GM19438 (cell line): ENCODE measurements at regions not wholly inside any gene's neighbourhood (a gene's known extent, or its start where the extent isn't known, plus 50 kb on each side); places are given as distances from the start of the nearest gene placed in this dataset.
"Not testable (repeated sequence)": the region's sequence is repeated elsewhere in the genome, so short reads cannot be mapped to it uniquely, and the experiment has no call there.

Experiments
- ATAC-seq: cut with Tn5 transposase; IDR thresholded peaks from one replicate; pipeline ENCODE4 v1.9.1; 2021; ENCODE audit warnings: low read depth; ENCODE audit not compliant: unreplicated experiment

- ATAC-seq: no peak
Observed at GRCh38 chr1:5738911-5739462, 253.2 kb downstream of the NPHP4 start.

GRCh38 chr1:5737081-5737480 lies 255.1 kb downstream of the NPHP4 start:
- no peak for ATAC-seq

GRCh38 chr1:5734996-5735395 lies 257.2 kb downstream of the NPHP4 start:
- ATAC-seq: no peak

GRCh38 chr1:5734414-5734813 lies 257.8 kb downstream of the NPHP4 start:
- no peak for ATAC-seq

DNA sequence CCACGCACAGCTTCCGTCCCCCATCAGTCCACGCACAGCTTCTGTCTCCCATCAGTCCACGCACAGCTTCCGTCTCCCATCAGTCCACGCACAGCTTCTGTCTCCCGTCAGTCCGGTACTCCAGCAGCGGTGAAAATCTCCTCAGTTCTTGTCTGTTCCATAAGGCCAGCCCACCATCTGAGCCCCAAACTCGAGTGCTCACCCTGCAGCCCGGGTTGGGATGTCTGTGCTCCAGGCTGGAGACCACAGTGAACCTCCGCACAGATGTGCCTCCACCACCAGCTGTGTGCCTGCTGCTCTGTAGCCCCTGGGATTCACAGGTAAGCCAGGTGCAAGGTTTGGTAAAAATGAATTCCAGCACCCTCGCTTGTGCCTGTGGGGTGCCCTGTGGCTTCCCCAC lies 258.6 kb downstream of the NPHP4 start:
- ATAC-seq: no peak

- no peak for ATAC-seq
Observed at GRCh38 chr1:5731110-5731423, 261.2 kb downstream of the NPHP4 start.

GRCh38 chr1:5730272-5731109 lies 261.7 kb downstream of the NPHP4 start:
- ATAC-seq: no peak

GRCh38 chr1:5729636-5730145 lies 262.5 kb downstream of the NPHP4 start:
- no peak for ATAC-seq

- ATAC-seq: no peak
Observed at GRCh38 chr1:5728663-5729355, 263.4 kb downstream of the NPHP4 start.

- no peak for ATAC-seq
Observed at GRCh38 chr1:5727871-5728643, 264.2 kb downstream of the NPHP4 start.

DNA sequence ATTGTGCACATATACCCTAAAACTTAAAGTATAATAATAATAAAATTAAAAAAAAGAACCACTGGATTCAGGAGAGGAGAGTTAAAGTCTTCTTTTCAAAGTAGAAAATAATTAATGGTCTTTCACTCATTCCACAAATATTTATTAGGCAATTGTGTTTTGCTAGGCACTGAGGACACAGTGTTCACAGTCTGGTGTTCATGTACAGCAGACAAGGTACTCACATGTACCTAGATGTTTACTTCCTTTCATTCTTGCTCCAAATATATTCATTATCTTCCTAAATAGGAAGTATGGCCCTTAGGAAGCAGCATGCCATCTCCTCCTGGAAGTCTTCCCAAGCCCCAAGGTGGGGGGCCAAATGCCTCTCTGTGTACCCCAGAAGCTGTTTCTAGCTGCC lies 265.0 kb downstream of the NPHP4 start:
- ATAC-seq: no peak

- ATAC-seq: not testable (repeated sequence)
Observed at GRCh38 chr1:5726586-5727184, 265.5 kb downstream of the NPHP4 start.

- no peak for ATAC-seq
Observed at GRCh38 chr1:5725855-5726585, 266.2 kb downstream of the NPHP4 start.

DNA sequence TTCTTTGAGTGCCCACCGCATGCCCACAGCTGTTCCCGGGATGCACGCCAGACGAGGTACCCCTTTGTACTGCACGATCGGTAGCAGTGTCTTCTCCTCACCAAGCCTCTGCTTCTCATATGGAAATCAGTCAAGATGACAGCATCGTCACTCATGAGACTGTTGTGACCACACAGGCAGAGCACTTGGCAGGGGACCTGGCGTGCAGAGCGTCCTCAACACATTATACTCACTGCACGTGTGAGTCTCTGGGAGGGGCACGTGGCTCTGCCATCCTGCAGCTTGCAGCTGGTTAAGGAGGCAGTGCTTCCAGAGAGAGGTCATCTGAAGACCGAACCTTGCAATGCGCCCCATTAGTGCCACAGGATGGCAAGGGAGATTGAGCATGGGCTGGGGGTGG lies 266.8 kb downstream of the NPHP4 start:
- no peak for ATAC-seq

GRCh38 chr1:5724847-5725246 lies 267.4 kb downstream of the NPHP4 start:
- no peak for ATAC-seq

DNA sequence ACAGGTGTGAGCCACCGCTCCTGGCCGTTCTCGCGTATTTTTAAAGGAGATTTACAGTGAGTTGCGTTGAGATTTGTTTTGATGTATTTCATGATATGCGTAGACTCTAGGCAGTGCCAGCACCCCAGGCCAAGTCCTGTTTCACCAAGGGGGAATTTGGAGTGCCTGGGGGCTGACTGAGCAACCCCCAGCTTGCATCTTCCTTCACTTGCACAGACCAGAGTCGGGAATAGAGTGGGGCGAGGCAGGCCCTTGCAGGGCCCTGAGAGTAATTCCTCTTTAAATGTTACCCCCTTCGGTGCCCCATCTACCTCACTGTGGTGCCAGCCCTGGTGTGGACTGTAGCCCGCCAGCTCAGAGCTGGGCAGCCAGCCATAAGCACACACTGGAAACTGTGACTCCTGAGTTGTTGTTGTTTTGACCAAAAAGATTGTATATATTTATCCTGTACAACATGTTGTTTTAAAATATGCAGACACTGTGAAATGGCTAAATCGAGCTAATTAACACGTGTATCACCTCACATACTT lies 269.5 kb downstream of the NPHP4 start:
- no peak for ATAC-seq

DNA sequence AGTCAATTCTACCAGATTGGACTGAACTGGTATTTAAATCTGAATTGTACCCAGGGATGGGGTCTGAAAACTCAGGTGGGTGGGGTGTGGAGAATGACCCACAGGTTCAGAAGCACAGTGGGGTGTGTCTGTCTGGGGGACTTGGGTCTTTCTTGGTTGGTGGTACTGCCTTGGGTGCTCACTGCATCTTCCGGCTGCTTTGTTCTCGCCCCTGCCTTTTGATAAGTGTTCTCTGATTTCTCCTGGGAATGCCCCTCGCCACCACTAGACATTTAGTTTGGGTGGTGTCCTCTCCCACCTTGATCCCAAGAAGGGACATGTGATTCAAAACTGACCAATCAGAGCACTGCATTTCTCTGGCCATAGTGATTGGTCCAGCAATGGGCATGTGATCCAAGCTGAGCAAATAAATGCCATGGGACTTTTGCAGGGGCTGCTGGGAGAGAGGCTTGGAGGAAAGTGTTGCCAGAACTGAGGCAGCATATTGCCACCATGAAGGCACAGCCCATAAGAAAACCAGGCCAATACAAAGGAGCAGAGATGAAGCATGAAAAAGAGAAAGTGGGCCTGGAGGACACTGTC lies 270.5 kb downstream of the NPHP4 start:
- no peak for ATAC-seq

DNA sequence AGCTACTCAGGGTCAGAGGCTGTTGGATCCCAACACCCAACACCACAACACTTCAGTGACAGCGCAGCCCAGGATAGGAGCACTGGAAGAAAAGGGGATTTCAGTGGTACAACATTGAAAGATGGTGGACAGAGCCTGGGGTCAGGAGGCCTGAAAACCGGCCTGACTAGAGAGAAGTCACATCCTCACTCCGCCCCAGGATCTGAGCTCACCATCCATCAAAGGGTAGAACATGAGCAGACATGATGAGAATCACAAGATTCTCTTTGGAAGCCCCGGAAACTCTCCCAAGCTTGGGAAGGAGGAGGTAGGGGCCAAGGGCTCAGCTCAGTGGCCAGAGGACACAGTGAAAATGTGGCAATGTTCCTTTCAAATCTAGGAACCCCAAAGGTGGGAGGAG lies 271.3 kb downstream of the NPHP4 start:
- no peak for ATAC-seq

DNA sequence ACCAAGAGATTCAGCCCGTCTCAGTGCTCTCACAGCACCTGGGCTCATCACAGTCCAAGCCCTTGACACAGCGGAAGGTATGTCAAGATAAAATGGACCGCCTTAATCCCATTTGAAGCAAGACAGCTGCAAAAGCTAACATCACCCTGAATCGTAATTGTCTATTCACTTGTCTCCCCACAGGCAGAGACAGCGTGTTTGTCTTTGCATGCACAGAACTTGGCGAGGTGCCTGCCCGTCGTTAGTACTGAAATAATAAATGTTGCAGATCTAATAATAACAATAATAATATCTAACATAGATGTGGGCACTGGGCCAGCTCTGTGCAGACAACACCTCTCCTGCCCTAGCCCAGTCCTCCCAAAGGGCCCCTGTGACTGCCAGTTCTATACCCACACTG lies 271.7 kb downstream of the NPHP4 start:
- ATAC-seq: no peak
